ENCODE measurements at regions not wholly inside any gene's neighbourhood (a gene's known extent, or its start where the extent isn't known, plus 50 kb on each side); places are given as distances from the start of the nearest gene placed in this dataset.

DNA sequence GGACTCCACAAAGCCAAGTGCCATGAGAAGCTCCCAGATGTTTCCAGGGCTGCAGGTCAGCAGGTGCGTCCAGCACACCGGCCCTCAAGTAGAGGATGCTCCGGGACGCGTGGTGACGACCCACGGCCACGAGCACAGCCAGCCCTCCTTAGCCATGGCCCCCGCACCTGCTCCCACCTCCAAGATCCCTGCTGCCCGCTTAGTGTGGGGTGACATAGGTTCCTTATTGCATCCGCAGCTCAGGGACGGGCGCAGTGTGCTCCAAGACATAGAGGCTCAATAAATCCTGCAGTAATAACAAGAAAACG lies 138.1 kb upstream of the RPS6KA2 start:
- Mint-ChIP-seq H3K36me3 (ENCODE audit: low read depth) (no peaks in the 10 kb centered on the region), H3K4me3 (no peak overlapping the region), H3K27me3 (peaks cover 8% of the 10 kb centered on the region), H3K27ac (no peak overlapping the region), H3K4me1 (ENCODE audit: low read depth) (peaks cover 7% of the 10 kb centered on the region), H3K9me3 (no peaks in the 10 kb centered on the region)
- peak; percentile 9 for DNase-seq

GRCh38 chr6:166764473-166765233 lies 137.6 kb upstream of the RPS6KA2 start:
- DNase-seq, result no peak
- Mint-ChIP-seq H3K4me1 (ENCODE audit: low read depth) (peaks cover 12% of the 10 kb centered on the region), H3K36me3 (ENCODE audit: low read depth) (no peaks in the 10 kb centered on the region), H3K27ac (no peak overlapping the region), H3K4me3 (no peak overlapping the region), H3K9me3 (no peaks in the 10 kb centered on the region), H3K27me3 (peaks cover 11% of the 10 kb centered on the region)

DNA sequence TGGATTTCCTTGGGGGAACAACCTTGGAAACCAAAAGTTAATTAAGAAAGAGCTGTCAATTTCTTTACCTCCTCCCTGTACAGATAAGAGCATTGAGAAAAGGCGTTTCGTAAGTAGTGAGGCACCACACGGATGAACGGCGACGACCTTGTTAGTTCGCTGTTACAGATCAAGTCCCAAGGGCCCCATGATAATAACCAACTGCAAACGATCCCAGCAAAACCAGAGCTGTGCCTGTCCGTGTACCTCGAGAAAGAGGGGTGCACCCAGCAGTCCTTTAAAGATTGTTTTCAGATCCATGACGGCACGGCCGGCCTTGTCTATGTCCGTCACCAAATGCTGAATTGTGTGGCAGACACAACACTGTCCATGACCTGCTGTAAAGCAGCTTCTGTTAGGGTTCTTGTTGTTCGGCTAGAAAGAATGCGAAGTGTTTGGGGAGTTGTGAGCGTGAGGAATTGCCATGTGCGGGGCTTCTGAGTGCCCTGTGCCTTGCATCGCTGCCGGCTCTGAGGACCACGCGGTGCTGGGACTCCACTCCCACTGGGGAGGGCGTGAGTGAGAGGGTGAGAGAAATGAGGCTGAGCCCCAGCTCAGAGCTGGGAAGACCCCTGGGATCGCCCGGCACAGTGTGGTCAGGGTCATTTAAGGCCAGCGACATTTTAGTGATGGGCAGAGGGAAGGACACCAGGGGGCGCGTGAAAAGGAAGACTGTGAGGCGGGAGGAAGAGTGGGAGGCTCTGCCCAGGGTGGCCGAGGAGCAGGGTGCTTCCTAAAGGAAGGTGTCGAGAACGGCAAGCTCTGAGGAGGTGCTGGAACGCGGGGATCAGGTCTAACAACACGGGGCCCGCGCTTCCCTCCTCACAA lies 136.8 kb upstream of the RPS6KA2 start:
- no peaks in the 10 kb centered on the region for H3K36me3 Mint-ChIP-seq (ENCODE audit: low read depth)
- peak; percentile 9 for DNase-seq
- H3K27ac Mint-ChIP-seq, result no peak overlapping the region

DNA sequence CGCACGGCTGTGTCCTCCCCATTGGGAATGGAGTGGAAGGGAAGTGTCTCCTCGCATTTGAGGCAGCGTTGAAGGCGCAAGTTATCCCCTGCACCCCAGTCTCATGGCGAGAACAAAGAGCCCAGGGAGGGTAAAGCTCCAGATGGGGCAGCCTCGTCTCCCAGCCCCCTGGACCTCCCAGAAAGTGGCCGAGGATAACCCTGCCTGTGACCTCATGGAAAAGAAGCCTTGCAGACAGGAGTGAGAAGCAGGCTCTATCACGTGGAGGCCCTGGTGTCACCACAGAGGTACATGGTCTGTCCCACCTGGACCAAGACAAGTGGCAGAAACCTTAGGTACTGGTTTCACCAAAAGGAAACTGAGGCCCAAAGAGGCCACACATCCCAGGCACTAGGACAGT lies 134.8 kb upstream of the RPS6KA2 start:
- Mint-ChIP-seq H3K36me3 (ENCODE audit: low read depth) (no peaks in the 10 kb centered on the region), H3K4me1 (ENCODE audit: low read depth) (peaks cover 39% of the 10 kb centered on the region), H3K27ac (no peak overlapping the region), H3K27me3 (peaks cover 38% of the 10 kb centered on the region), H3K9me3 (no peaks in the 10 kb centered on the region), H3K4me3 (no peak overlapping the region)
- DNase-seq, result no peak

More for the DNA sequence above, 136.8 kb upstream of the RPS6KA2 start:
- H3K9me3 Mint-ChIP-seq, result no peaks in the 10 kb centered on the region
- H3K27me3 Mint-ChIP-seq, result peaks cover 17% of the 10 kb centered on the region
- peaks cover 21% of the 10 kb centered on the region for H3K4me1 Mint-ChIP-seq (ENCODE audit: low read depth)
- no peak overlapping the region for H3K4me3 Mint-ChIP-seq

DNA sequence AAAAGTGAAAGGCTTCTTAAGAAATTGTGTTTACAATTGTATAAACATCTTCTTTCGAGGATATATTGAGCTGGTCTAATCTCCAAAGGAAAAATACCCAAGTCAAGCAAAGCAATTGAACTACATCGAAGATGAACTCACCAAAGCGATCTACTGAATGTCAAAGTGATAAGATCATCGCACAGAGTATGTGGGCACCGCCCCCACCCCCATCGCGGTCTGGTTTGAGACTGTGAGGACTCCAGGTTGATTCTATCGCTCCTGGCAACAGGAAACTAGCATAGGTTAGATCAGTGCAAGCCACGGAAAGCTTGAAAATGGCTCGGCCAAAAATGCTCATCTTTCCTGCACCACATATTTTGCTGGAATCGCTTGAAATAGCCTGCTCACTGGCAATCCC lies 133.2 kb upstream of the RPS6KA2 start:
- H3K9me3 Mint-ChIP-seq, result no peaks in the 10 kb centered on the region
- no peaks in the 10 kb centered on the region for H3K36me3 Mint-ChIP-seq (ENCODE audit: low read depth)
- DNase-seq, result peak; percentile 62
- peaks cover 47% of the 10 kb centered on the region for H3K27me3 Mint-ChIP-seq
- H3K27ac Mint-ChIP-seq, result no peak overlapping the region
- H3K4me1 Mint-ChIP-seq (ENCODE audit: low read depth), result peaks cover 39% of the 10 kb centered on the region
- peak overlapping the region; percentile 33 for H3K4me3 Mint-ChIP-seq

DNA sequence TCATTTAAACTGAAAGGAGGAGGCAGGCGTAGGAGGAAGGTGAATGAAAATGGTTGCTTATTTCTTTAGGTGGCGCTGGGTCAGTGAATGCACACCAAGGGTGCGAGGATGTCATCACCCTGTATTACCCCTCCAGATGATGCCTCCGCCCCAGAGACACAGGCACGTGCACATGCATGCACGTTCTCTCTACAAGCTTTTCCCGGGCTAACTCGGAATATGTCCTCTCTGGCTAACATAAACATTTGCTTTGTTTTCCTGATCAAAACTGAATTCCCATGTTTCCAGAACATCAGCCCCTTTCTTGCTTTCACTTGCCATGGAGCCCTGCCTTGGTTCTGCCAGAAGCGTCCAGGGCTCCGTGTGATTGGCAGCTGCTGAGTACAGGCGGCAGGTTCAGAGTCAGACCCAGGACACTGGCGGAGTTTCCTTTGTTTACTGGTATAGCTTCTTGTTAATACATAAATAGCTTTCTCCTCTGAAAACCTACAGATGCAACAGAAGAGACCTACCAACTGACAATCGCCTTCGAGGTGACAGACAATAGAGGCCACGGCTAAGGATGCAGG lies 131.2 kb upstream of the RPS6KA2 start:
- Mint-ChIP-seq H3K4me3 (peak overlapping the region; percentile 39), H3K27me3 (peaks cover 52% of the 10 kb centered on the region), H3K27ac (no peak overlapping the region)

DNA sequence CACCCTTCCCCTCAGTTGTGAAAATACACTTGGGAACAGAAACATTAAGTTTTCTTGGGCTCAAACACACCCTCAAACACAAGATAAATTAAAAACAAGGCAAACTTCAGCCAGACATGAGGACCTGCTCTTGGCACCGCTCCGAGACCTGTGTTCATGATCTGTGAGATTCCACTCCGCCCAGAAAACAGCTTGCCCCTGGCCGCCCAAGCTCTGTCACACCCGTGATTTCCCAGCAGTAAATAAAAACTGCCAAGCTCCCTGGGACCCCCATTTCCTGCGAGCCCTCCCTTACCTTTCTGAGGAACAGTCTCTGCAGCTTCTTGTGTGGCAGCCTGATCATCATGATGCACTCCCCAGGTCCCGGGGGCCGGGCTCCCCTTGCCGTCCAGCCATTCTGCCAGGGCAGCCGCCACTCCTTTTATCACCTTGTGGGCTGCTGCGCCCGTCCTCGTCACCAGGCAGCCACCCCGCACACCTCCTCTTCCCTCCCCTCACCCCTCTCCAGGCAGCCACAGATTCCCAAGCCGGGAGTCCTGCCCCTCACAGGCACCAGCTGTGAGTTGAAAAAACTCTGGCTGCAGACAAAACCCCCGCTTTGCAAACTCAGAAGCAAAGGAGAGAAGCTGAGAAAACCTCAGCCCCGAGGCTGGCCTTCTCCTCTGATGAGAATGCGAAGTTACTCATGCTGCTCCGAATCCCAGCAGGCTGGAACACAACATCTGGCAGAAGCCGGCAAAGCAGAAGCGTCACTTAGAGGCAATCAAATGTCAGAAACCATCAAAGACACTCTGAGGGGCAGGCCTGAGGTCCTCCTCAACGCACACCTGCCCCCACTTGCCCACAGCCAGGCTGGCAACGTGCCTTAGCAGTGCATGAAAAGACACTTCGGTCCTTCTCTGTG lies 130.4 kb upstream of the RPS6KA2 start:
- H3K4me3 Mint-ChIP-seq, result peak overlapping the region; percentile 39
- no peaks in the 10 kb centered on the region for H3K36me3 Mint-ChIP-seq (ENCODE audit: low read depth)
- H3K4me1 Mint-ChIP-seq (ENCODE audit: low read depth), result peaks cover 39% of the 10 kb centered on the region
- no peak for DNase-seq
- peaks cover 52% of the 10 kb centered on the region for H3K27me3 Mint-ChIP-seq
- no peak overlapping the region for H3K27ac Mint-ChIP-seq
- H3K9me3 Mint-ChIP-seq, result no peaks in the 10 kb centered on the region

More for the DNA sequence above, 131.2 kb upstream of the RPS6KA2 start:
- DNase-seq, result no peak
- H3K4me1 Mint-ChIP-seq (ENCODE audit: low read depth), result peaks cover 39% of the 10 kb centered on the region
- no peaks in the 10 kb centered on the region for H3K9me3 Mint-ChIP-seq
- no peaks in the 10 kb centered on the region for H3K36me3 Mint-ChIP-seq (ENCODE audit: low read depth)

DNA sequence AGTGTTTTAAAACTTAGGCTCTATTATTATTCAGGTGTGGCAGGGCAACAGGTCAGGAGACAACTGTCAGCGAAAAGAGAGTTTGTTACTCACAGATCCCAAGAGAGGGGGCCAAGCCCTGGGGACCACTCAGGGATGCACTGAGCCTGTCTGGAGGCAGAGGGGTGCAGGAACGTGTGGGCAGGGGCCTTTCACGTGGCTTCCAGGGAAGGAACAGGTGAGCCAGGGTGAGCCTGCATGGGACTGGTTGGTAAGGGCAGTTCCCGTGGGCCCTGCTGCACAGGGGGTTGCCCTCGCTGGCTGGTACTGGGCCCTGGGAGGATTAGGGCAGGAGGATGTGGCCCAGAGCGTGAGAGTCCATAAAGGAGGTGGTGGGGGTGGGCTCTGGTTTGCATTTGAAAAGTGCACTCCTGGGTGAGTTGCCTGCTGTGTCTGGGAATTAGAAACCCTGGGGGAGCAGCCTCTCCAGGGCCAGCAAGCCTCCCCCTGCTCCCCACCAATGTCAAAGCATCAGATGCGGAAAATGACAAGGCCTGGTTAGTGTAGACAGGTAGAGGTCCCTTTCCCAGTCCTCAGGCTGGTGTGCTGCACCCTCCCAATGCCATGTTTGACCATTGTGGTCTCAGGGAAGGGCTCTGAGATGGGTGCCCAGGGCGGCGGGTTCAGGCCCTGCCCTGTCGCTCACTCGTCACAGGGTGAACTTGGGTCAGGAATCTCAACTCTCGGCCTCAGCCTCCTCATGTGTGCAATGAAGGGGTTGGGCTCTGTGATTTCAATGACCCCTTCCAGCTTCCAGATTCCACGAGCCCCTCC lies 127.4 kb upstream of the RPS6KA2 start:
- no peak overlapping the region for H3K4me3 Mint-ChIP-seq
- no peak overlapping the region for H3K27ac Mint-ChIP-seq
- H3K4me1 Mint-ChIP-seq (ENCODE audit: low read depth), result peaks cover 29% of the 10 kb centered on the region
- no peak for DNase-seq
- no peaks in the 10 kb centered on the region for H3K9me3 Mint-ChIP-seq
- peaks cover 44% of the 10 kb centered on the region for H3K27me3 Mint-ChIP-seq
- no peaks in the 10 kb centered on the region for H3K36me3 Mint-ChIP-seq (ENCODE audit: low read depth)

DNA sequence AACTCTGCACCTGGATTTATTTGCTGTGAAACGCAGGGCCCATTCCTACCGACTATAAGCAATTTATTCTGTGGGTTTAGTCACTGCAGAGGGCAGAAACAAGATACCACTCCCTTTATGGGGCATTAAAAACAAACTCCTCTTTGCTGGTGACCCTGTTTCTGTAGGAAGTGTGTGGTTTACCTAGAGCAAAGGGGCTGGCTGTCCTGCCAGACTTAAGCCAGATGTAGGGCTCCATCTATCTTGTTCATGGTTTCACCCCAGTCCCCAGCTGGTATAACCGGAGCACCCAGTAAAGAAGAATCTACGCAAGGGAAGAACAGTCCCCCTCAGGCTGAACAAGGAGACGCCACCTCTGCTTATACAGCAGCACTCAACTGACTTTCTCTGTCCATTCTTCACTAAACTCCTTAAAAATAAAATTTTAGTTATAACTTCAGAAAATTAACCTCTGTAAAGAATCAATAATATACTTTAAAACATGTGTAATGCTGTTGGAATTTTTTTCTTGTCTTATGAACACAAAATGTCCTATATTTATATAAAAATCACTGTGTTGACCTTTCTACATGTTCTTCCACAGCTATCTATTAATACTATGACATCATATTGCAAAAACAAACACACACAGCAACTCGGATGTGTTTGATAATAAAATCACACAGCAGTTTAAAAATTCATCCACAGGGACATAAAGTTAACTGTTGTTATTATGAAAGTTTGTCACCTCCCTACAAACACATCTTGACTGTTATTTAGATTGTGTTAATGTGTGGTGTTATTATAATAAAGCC lies 126.1 kb upstream of the RPS6KA2 start:
- Mint-ChIP-seq H3K4me1 (ENCODE audit: low read depth) (peaks cover 16% of the 10 kb centered on the region), H3K27me3 (peaks cover 33% of the 10 kb centered on the region), H3K4me3 (no peak overlapping the region), H3K27ac (no peak overlapping the region), H3K9me3 (no peaks in the 10 kb centered on the region), H3K36me3 (ENCODE audit: low read depth) (no peaks in the 10 kb centered on the region)
- no peak for DNase-seq

- Mint-ChIP-seq H3K4me3 (no peak overlapping the region), H3K36me3 (ENCODE audit: low read depth) (no peaks in the 10 kb centered on the region), H3K4me1 (ENCODE audit: low read depth) (peaks cover 6% of the 10 kb centered on the region), H3K27me3 (peaks cover 23% of the 10 kb centered on the region), H3K27ac (no peak overlapping the region), H3K9me3 (no peaks in the 10 kb centered on the region)
- DNase-seq, result no peak
These were observed 125.0 kb upstream of the RPS6KA2 start for GRCh38 chr6:166752097-166752496.

- Mint-ChIP-seq H3K36me3 (ENCODE audit: low read depth) (no peaks in the 10 kb centered on the region), H3K9me3 (no peaks in the 10 kb centered on the region), H3K4me1 (ENCODE audit: low read depth) (peaks cover 5% of the 10 kb centered on the region), H3K27ac (no peak overlapping the region), H3K4me3 (no peak overlapping the region), H3K27me3 (peaks cover 15% of the 10 kb centered on the region)
- no peak for DNase-seq
These were observed 124.1 kb upstream of the RPS6KA2 start for GRCh38 chr6:166751051-166751595.

- H3K27me3 Mint-ChIP-seq, result peaks cover 10% of the 10 kb centered on the region
- no peaks in the 10 kb centered on the region for H3K36me3 Mint-ChIP-seq (ENCODE audit: low read depth)
- peaks cover 5% of the 10 kb centered on the region for H3K4me1 Mint-ChIP-seq (ENCODE audit: low read depth)
- no peaks in the 10 kb centered on the region for H3K9me3 Mint-ChIP-seq
- H3K4me3 Mint-ChIP-seq, result no peak overlapping the region
- DNase-seq, result no peak
- no peak overlapping the region for H3K27ac Mint-ChIP-seq
These were observed 123.2 kb upstream of the RPS6KA2 start for GRCh38 chr6:166750108-166750793.
